ENCODE measurements at regions not wholly inside any gene's neighbourhood (a gene's known extent, or its start where the extent isn't known, plus 50 kb on each side); places are given as distances from the start of the nearest gene placed in this dataset.

DNA sequence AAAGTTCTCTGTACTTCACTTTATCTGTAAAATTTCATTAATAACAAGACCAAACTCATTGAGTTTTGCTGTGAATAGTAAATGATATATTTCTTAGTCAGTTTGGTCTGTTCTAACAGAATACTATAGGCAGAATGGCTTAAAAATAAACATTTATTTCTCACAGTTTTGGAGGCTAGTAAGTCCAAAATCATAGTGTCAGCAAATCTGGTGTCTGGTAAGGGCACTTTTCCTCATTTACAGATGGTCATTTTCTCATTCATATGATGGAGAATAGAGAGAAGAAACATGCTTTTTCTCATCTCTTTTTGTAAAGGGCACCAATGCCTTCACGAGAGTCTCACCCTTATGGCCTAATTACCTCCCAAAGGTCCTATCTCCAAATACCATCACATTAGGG is 415.1 kb downstream of the FAM133A start:
- no peak overlapping the region for H3K4me3 ChIP-seq (ENCODE audit: control insufficient read depth, low read depth, low read length)
- TF ChIP-seq, protein P1, sequence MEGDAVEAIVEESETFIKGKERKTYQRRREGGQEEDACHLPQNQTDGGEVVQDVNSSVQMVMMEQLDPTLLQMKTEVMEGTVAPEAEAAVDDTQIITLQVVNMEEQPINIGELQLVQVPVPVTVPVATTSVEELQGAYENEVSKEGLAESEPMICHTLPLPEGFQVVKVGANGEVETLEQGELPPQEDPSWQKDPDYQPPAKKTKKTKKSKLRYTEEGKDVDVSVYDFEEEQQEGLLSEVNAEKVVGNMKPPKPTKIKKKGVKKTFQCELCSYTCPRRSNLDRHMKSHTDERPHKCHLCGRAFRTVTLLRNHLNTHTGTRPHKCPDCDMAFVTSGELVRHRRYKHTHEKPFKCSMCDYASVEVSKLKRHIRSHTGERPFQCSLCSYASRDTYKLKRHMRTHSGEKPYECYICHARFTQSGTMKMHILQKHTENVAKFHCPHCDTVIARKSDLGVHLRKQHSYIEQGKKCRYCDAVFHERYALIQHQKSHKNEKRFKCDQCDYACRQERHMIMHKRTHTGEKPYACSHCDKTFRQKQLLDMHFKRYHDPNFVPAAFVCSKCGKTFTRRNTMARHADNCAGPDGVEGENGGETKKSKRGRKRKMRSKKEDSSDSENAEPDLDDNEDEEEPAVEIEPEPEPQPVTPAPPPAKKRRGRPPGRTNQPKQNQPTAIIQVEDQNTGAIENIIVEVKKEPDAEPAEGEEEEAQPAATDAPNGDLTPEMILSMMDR (conservative IDR thresholded peaks at IDR 0.05; ENCODE audit: control insufficient read depth, insufficient read depth, low read depth, low read length), result no peak
- no peak for DNase-seq (ENCODE audit: low read depth)

DNA sequence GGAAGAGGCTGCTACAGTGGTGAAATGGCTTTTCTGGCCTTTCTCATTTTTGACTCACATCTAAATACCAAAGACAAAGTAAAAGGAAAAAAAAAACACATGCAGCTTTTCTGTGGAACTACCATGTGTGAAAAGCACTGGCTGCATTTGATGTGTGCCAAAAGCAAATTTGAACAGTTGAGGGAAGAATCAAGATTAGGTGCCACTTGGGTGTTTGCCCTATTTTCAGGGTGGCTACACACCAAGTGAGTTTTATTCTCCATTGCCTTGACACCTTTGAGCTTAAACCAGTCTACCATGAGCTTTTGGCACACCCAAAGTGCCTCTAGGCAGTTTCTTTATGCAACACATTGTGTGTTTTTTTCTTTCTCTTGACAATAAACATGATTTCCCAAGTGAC is 423.9 kb downstream of the FAM133A start:
- no peak for DNase-seq (ENCODE audit: low read depth)
- TF ChIP-seq, protein P1 (conservative IDR thresholded peaks at IDR 0.05; ENCODE audit: control insufficient read depth, insufficient read depth, low read depth, low read length), result no peak
- no peak overlapping the region for H3K4me3 ChIP-seq (ENCODE audit: control insufficient read depth, low read depth, low read length)

DNA sequence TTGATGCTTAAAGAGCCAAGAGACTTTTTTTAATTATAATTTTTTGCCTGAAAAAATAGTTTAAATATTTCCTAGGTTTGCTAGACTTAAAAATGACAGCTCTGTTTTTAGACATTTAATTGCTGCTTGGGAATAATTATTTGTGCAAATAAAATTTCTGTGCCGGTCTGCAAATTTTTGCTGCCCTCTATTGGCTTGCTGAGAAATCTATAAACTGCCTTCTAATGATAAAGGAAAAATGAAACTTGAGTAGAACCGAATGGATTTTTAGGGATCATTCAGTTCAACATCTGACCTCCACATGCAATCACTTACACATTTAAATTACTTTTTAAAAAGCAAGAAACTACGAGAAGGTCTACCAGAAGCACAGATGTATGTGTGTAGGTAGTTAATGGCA is 434.0 kb downstream of the FAM133A start:
- H3K4me3 ChIP-seq (ENCODE audit: control insufficient read depth, low read depth, low read length), result no peak overlapping the region
- no peak for DNase-seq (ENCODE audit: low read depth)
- TF ChIP-seq, protein P1 (conservative IDR thresholded peaks at IDR 0.05; ENCODE audit: control insufficient read depth, insufficient read depth, low read depth, low read length), result peak; percentile 24

DNA sequence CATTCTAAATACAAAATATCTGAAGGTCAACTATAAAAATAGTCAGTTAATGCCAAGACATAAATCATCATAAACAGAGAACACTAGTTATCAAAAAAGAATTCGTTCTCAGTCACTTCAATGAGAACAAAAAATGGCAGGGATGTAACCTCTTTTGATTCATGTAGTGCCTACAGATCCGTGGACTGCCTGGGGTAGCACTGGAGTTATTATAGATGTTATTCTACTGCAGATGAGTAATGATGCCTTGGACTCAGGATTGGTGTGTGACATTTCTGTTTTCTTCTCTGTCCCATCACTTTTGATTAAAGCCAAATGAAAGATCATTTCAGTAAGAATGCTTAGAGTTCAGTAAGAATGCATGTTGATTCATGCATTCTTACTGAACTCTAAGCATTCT is 440.4 kb downstream of the FAM133A start:
- no peak overlapping the region for H3K4me3 ChIP-seq (ENCODE audit: control insufficient read depth, low read depth, low read length)
- TF ChIP-seq, protein P1 (conservative IDR thresholded peaks at IDR 0.05; ENCODE audit: control insufficient read depth, insufficient read depth, low read depth, low read length), result no peak
- DNase-seq (ENCODE audit: low read depth), result no peak

DNA sequence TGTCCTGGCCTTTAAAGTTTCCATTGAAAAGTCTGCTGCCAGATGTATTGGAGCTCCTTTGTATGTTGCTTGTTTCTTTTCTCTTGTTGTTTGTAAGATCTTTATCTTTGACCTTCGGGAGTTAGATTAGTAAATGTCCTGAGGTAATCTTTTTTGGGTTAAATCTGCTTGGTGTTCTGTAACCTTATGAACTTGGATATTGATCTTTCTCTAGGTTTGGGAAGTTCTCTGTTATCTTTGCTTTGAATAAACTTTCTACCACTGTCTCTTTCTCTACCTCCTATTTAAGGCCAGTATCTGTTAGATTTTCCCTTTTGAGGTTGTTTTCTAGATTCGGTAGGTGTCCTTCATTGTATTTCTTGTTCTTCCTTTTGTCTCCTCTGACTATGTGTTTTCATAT is 447.8 kb downstream of the FAM133A start:
- DNase-seq (ENCODE audit: low read depth), result no peak
- TF ChIP-seq, protein P1 (conservative IDR thresholded peaks at IDR 0.05; ENCODE audit: control insufficient read depth, insufficient read depth, low read depth, low read length), result no peak

DNA sequence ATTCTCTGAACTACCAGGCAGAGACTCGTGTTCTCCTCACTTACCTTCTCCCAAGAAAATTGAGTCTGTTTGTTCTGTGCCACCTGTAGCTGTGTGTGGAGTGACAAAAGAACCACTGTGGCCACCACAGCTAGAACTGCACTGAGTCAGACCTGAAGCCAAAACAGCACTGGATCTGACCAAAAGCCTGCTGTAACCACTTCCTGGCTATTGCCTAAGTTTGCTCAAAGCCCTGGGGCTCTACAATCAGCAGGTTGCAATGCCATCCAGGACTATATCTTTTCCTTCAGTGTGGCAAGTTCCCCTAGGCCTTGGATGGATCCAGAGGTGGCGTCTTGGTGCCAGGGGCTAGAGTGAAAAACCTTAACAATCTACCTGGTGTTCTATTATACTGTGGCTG is 449.1 kb downstream of the FAM133A start:
- DNase-seq (ENCODE audit: low read depth), result no peak
- TF ChIP-seq, protein P1 (conservative IDR thresholded peaks at IDR 0.05; ENCODE audit: control insufficient read depth, insufficient read depth, low read depth, low read length), result no peak
- H3K4me3 ChIP-seq (ENCODE audit: control insufficient read depth, low read depth, low read length), result no peak overlapping the region

More for the DNA sequence above, 447.8 kb downstream of the FAM133A start:
- H3K4me3 ChIP-seq (ENCODE audit: control insufficient read depth, low read depth, low read length), result no peak overlapping the region

DNA sequence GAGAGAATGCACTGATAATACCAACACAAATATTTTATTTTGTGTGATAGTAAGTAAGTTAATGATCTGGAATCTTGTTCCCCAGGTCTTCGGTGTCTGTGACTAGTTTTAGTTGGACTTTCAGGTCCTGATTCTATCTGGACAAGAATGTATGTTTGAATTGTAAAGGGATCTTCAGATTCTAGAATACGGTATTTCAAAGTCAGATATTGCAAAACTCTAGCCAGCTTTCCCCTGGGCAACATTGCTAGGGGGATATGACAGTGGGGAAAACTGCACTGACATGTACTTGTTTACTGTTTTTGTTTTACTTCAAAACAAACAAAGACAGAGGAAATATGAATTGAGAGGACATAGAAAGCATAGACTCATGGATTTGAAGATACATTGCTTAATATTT is 489.0 kb downstream of the FAM133A start:
- TF ChIP-seq, protein P1 (conservative IDR thresholded peaks at IDR 0.05; ENCODE audit: control insufficient read depth, insufficient read depth, low read depth, low read length), result no peak
- DNase-seq (ENCODE audit: low read depth), result no peak

More for the DNA sequence above, 489.0 kb downstream of the FAM133A start:
- no peak overlapping the region for H3K4me3 ChIP-seq (ENCODE audit: control insufficient read depth, low read depth, low read length)

Measured in fibroblast of mammary gland (primary cell).